GM21367 (cell line): ENCODE measurements at regions not wholly inside any gene's neighbourhood (a gene's known extent, or its start where the extent isn't known, plus 50 kb on each side); places are given as distances from the start of the nearest gene placed in this dataset.
"Not testable (repeated sequence)": the region's sequence is repeated elsewhere in the genome, so short reads cannot be mapped to it uniquely, and the experiment has no call there.

Experiments used
- ATAC-seq: cut with Tn5 transposase; IDR thresholded peaks from one replicate; pipeline ENCODE4 v1.9.1; 2021; ENCODE audit not compliant: unreplicated experiment

- ATAC-seq = no peak
Measured at GRCh38 chr5:40453689-40454088, 226.0 kb upstream of the PTGER4 start.

GRCh38 chr5:40452874-40453624 is 226.7 kb upstream of the PTGER4 start:
- ATAC-seq = no peak

GRCh38 chr5:40447438-40447837 is 232.3 kb upstream of the PTGER4 start:
- ATAC-seq = no peak

- ATAC-seq = no peak
Measured at GRCh38 chr5:40446910-40447309, 232.8 kb upstream of the PTGER4 start.

- no peak for ATAC-seq
Measured at GRCh38 chr5:40442346-40442745, 237.4 kb upstream of the PTGER4 start.

- ATAC-seq = no peak
Measured at GRCh38 chr5:40441733-40442132, 238.0 kb upstream of the PTGER4 start.

- no peak for ATAC-seq
Measured at GRCh38 chr5:40440746-40441145, 239.0 kb upstream of the PTGER4 start.

- not testable (repeated sequence) for ATAC-seq
Measured at GRCh38 chr5:40439103-40439502, 240.6 kb upstream of the PTGER4 start.

GRCh38 chr5:40438646-40439045 is 241.1 kb upstream of the PTGER4 start:
- not testable (repeated sequence) for ATAC-seq

- peak; percentile 48 for ATAC-seq
Measured at GRCh38 chr5:40437452-40437861, 242.3 kb upstream of the PTGER4 start.

- no peak for ATAC-seq
Measured at GRCh38 chr5:40436535-40437237, 243.0 kb upstream of the PTGER4 start.

GRCh38 chr5:40435706-40436105 is 244.0 kb upstream of the PTGER4 start:
- not testable (repeated sequence) for ATAC-seq

- ATAC-seq = no peak
Measured at GRCh38 chr5:40432836-40433235, 246.9 kb upstream of the PTGER4 start.

GRCh38 chr5:40431734-40432133 is 248.0 kb upstream of the PTGER4 start:
- no peak for ATAC-seq

- no peak for ATAC-seq
Measured at GRCh38 chr5:40430101-40430710, 249.5 kb upstream of the PTGER4 start.

GRCh38 chr5:40429258-40430100 is 250.2 kb upstream of the PTGER4 start:
- no peak for ATAC-seq

GRCh38 chr5:40428815-40429214 is 250.9 kb upstream of the PTGER4 start:
- no peak for ATAC-seq

GRCh38 chr5:40428126-40428525 is 251.6 kb upstream of the PTGER4 start:
- no peak for ATAC-seq

- ATAC-seq = not testable (repeated sequence)
Measured at GRCh38 chr5:40417046-40417810, 262.5 kb upstream of the PTGER4 start.

- ATAC-seq = no peak
Measured at GRCh38 chr5:40416588-40416987, 263.1 kb upstream of the PTGER4 start.
